ENCODE measurements at regions not wholly inside any gene's neighbourhood (a gene's known extent, or its start where the extent isn't known, plus 50 kb on each side); places are given as distances from the start of the nearest gene placed in this dataset.

- POLR2A ChIA-PET = no interaction called here
- no peak for TF ChIP-seq CTCF (IDR thresholded peaks at IDR 0.05; ENCODE audit: control extremely low read depth, extremely low read depth, low read depth, missing control alignments)
- DNase-seq (ENCODE audit: extremely low spot score) = no peak
- CTCF ChIA-PET = interaction anchor here (1.0 kb wide), 1 partner anchor 9 kb away, joined by 4 read pairs; no protein-coding TSS in a partner anchor
Observed at GRCh38 chr2:198203336-198204069, 399.1 kb downstream of the PLCL1 start.

All from GM10248 (cell line).